PC-3 (cell line): ENCODE measurements at regions not wholly inside any gene's neighbourhood (a gene's known extent, or its start where the extent isn't known, plus 50 kb on each side); places are given as distances from the start of the nearest gene placed in this dataset.

Experiments used
- ATAC-seq: fragments of 200-7000 bp; cut with Tn5 transposase; 2 replicates; pipeline ENCODE4 v1.9.1; 2020; ENCODE audit warnings: mild to moderate bottlenecking, moderate library complexity
- BruUV-seq: library from RNA; stranded (reverse); fragments of 400-500 nt; replicated peaks from 2 replicates; lab custom pipeline; 2021; lab: Mats Ljungman, UMichigan
- CTCF ChIA-PET: fragments of 300-600 bp; sonication (Branson Sonifier 250); formaldehyde crosslinking; loops from one replicate; lab custom pipeline; 2022; ENCODE audit warnings: antibody characterized with exemption; lab: Charles Lee
- POLR2A ChIA-PET: fragments of 300-600 bp; sonication (Branson Sonifier 250); formaldehyde crosslinking; loops from one replicate; lab custom pipeline; 2022; ENCODE audit warnings: antibody characterized with exemption; ENCODE audit not compliant: unreplicated experiment; lab: Charles Lee
- DNase-seq: peaks from one replicate; pipeline ENCODE4 v3.0.0-alpha.2; 2015
- H2AFZ ChIP-seq: fragments of 300-600 bp; sonication (generic); 2 replicates; pipeline ENCODE4 v1.6.0; 2016; ENCODE audit warnings: antibody characterized with exemption, low read length
- H3F3A ChIP-seq: fragments of 300-600 bp; sonication (generic); one replicate; pipeline ENCODE4 v1.6.0; 2017; ENCODE audit warnings: antibody characterized with exemption, low read length, control low read depth, mild to moderate bottlenecking; ENCODE audit not compliant: unreplicated experiment
- H3K27ac ChIP-seq: fragments of 300-600 bp; sonication (generic); 2 replicates; pipeline ENCODE4 v1.5.1; 2016; ENCODE audit warnings: mild to moderate bottlenecking, low read length
- H3K27me3 ChIP-seq: fragments of 300-600 bp; sonication (generic); 2 replicates; pipeline ENCODE4 v1.6.1; 2016; ENCODE audit warnings: low read length, mixed read lengths
- H3K36me3 ChIP-seq: fragments of 300-600 bp; sonication (generic); 2 replicates; pipeline ENCODE4 v1.6.1; 2016; ENCODE audit warnings: low read depth, mixed run types, low read length, mixed read lengths
- H3K4me1 ChIP-seq: fragments of 300-600 bp; sonication (generic); 2 replicates; pipeline ENCODE4 v1.5.1; 2016; ENCODE audit warnings: low read length; ENCODE audit not compliant: insufficient read depth
- H3K4me2 ChIP-seq: fragments of 300-600 bp; sonication (generic); 2 replicates; pipeline ENCODE4 v1.6.0; 2016; ENCODE audit warnings: low read length
- H3K4me3 ChIP-seq: fragments of 300-600 bp; sonication (generic); 2 replicates; pipeline ENCODE4 v1.5.1; 2016; ENCODE audit warnings: mild to moderate bottlenecking, low read length, mixed read lengths
- H3K79me2 ChIP-seq: fragments of 300-600 bp; sonication (generic); 2 replicates; pipeline ENCODE4 v1.6.1; 2017; ENCODE audit warnings: low read length, mixed read lengths
- H3K9ac ChIP-seq: fragments of 300-600 bp; sonication (generic); 2 replicates; pipeline ENCODE4 v1.6.0; 2016; ENCODE audit warnings: mild to moderate bottlenecking, low read length
- H3K9me2 ChIP-seq: fragments of 300-600 bp; sonication (generic); replicated peaks from 2 replicates; pipeline ENCODE4 v1.6.1; 2016; ENCODE audit warnings: mixed run types, low read length, mixed read lengths
- H3K9me3 ChIP-seq: fragments of 300-600 bp; sonication (generic); 2 replicates; pipeline ENCODE4 v1.6.1; 2016; ENCODE audit warnings: low read length, mixed read lengths
- H4K20me1 ChIP-seq: fragments of 300-600 bp; sonication (generic); 2 replicates; pipeline ENCODE4 v1.6.1; 2016; ENCODE audit warnings: low read length, mixed read lengths
- EZH2 ChIP-seq: fragments of 300-600 bp; sonication (generic); IDR thresholded peaks from one replicate; pipeline ENCODE4 v1.6.1; 2017; ENCODE audit warnings: antibody characterized with exemption, mild to moderate bottlenecking, low read length; ENCODE audit not compliant: unreplicated experiment
- EZH2phosphoT487 ChIP-seq: fragments of 300-600 bp; sonication (generic); IDR thresholded peaks from 2 replicates; pipeline ENCODE4 v1.6.1; 2018; ENCODE audit warnings: mild to moderate bottlenecking, antibody characterized with exemption, low read length, borderline replicate concordance
- intact Hi-C: fragments of 100-400 bp; cut with micrococcal nuclease; formaldehyde crosslinking; loops from 2 replicates; pipeline ENCODE4 v1.9.0; 2023
- TF ChIP-seq, protein P1 (sequence below): fragments of 300-600 bp; sonication (generic); conservative IDR thresholded peaks from 2 replicates; pipeline ENCODE4 v1.5.1; 2017; ENCODE audit warnings: antibody characterized with exemption, low read depth, mild to moderate bottlenecking, low read length

GRCh38 chr6:120627612-120628011 is 706.7 kb downstream of the TBC1D32 start:
- Histone ChIP-seq H3K9ac (no peak overlapping the region), H3K9me3 (no peaks in the 10 kb centered on the region), H3K27me3 (no peaks in the 10 kb centered on the region), H3K27ac (no peak overlapping the region), H4K20me1 (no peaks in the 10 kb centered on the region), H3K4me3 (no peak overlapping the region), H2AFZ (no peak overlapping the region), H3K36me3 (no peaks in the 10 kb centered on the region), H3F3A (no peaks in the 10 kb centered on the region), H3K4me1 (no peaks in the 10 kb centered on the region), H3K9me2 (no peaks in the 10 kb centered on the region), H3K79me2 (no peaks in the 10 kb centered on the region), H3K4me2 (no peak overlapping the region)
- no TSS peak for BruUV-seq
- DNase-seq (no peak), ATAC-seq (no peak)
- CTCF ChIA-PET = no interaction called here
- TF ChIP-seq, protein P1, sequence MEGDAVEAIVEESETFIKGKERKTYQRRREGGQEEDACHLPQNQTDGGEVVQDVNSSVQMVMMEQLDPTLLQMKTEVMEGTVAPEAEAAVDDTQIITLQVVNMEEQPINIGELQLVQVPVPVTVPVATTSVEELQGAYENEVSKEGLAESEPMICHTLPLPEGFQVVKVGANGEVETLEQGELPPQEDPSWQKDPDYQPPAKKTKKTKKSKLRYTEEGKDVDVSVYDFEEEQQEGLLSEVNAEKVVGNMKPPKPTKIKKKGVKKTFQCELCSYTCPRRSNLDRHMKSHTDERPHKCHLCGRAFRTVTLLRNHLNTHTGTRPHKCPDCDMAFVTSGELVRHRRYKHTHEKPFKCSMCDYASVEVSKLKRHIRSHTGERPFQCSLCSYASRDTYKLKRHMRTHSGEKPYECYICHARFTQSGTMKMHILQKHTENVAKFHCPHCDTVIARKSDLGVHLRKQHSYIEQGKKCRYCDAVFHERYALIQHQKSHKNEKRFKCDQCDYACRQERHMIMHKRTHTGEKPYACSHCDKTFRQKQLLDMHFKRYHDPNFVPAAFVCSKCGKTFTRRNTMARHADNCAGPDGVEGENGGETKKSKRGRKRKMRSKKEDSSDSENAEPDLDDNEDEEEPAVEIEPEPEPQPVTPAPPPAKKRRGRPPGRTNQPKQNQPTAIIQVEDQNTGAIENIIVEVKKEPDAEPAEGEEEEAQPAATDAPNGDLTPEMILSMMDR = no peak
- TF ChIP-seq EZH2 (no peak), EZH2phosphoT487 (no peak)
- POLR2A ChIA-PET = no interaction called here
- intact Hi-C loops = no loop called here

DNA sequence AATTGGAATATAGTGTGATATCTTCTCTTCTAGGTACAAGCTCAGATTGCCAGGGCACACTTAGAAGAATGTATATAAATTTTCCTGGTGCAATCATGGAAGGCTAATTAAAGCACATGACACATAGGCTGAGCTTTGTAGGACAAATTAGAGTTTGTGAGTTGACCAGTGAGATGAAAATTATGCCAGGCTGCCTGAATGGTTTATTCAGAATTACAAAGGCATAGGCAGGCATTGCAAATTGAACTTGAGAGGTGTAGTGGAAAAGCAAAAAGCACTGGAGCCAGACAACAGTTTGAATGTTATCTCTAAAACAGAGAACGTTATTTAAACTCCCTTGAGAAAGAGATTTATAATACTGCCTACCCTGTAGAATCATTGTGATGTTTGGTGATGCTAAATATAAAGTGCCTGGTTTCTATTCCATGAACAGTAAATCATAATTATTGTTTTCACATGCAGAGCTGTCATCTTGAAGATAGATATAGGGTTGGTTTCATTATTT is 712.1 kb downstream of the TBC1D32 start:
- no peaks in the 10 kb centered on the region for H3K36me3 ChIP-seq
- no peaks in the 10 kb centered on the region for H3F3A ChIP-seq
- H4K20me1 ChIP-seq = no peaks in the 10 kb centered on the region
- H3K9me2 ChIP-seq = no peaks in the 10 kb centered on the region
- H2AFZ ChIP-seq = no peak overlapping the region
- no TSS peak for BruUV-seq
- CTCF ChIA-PET = no interaction called here
- no peaks in the 10 kb centered on the region for H3K79me2 ChIP-seq
- intact Hi-C loops = no loop called here
- no peak overlapping the region for H3K27ac ChIP-seq
- no peak overlapping the region for H3K9ac ChIP-seq
- H3K27me3 ChIP-seq = no peaks in the 10 kb centered on the region
- TF ChIP-seq EZH2 (no peak), EZH2phosphoT487 (no peak)
- TF ChIP-seq, protein P1 = no peak
- H3K9me3 ChIP-seq = no peaks in the 10 kb centered on the region
- H3K4me2 ChIP-seq = no peak overlapping the region
- H3K4me3 ChIP-seq = no peak overlapping the region
- POLR2A ChIA-PET = no interaction called here
- DNase-seq (no peak), ATAC-seq (no peak)
- no peaks in the 10 kb centered on the region for H3K4me1 ChIP-seq

GRCh38 chr6:120620900-120621299 is 713.4 kb downstream of the TBC1D32 start:
- Histone ChIP-seq H3F3A (no peaks in the 10 kb centered on the region), H2AFZ (no peak overlapping the region), H3K36me3 (no peaks in the 10 kb centered on the region), H3K4me2 (no peak overlapping the region), H3K27me3 (no peaks in the 10 kb centered on the region), H3K27ac (no peak overlapping the region), H4K20me1 (no peaks in the 10 kb centered on the region), H3K9me2 (no peaks in the 10 kb centered on the region), H3K9me3 (no peaks in the 10 kb centered on the region), H3K4me1 (no peaks in the 10 kb centered on the region), H3K4me3 (no peak overlapping the region), H3K79me2 (no peaks in the 10 kb centered on the region), H3K9ac (no peak overlapping the region)
- CTCF ChIA-PET = no interaction called here
- DNase-seq = no peak
- no peak for ATAC-seq
- no TSS peak for BruUV-seq
- TF ChIP-seq EZH2 (no peak), EZH2phosphoT487 (no peak)
- TF ChIP-seq, protein P1 = no peak
- POLR2A ChIA-PET = no interaction called here
- intact Hi-C loops = no loop called here
